ENCODE measurements at regions not wholly inside any gene's neighbourhood (a gene's known extent, or its start where the extent isn't known, plus 50 kb on each side); places are given as distances from the start of the nearest gene placed in this dataset.

GRCh38 chr12:71222436-71222835 is 64.6 kb upstream of the TSPAN8 start:
- DNase-seq (ENCODE audit: low read depth) = no peak
- TF ChIP-seq CTCF (IDR thresholded peaks at IDR 0.05; ENCODE audit: low read depth, low read length) (no peak), MYC (IDR thresholded peaks at IDR 0.05; ENCODE audit: low read depth, low read length) (no peak), POLR2A (IDR thresholded peaks at IDR 0.05; ENCODE audit: extremely low read depth, insufficient read length) (no peak)
- TF ChIP-seq, protein P1, sequence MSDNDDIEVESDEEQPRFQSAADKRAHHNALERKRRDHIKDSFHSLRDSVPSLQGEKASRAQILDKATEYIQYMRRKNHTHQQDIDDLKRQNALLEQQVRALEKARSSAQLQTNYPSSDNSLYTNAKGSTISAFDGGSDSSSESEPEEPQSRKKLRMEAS (IDR thresholded peaks at IDR 0.05; ENCODE audit: low read depth, low read length) = no peak
- H3K4me3 ChIP-seq (ENCODE audit: low read depth, low read length) = no peak overlapping the region

GRCh38 chr12:71220260-71220659 is 62.5 kb upstream of the TSPAN8 start:
- TF ChIP-seq MYC (IDR thresholded peaks at IDR 0.05; ENCODE audit: low read depth, low read length) = no peak
- no peak for TF ChIP-seq CTCF (IDR thresholded peaks at IDR 0.05; ENCODE audit: low read depth, low read length)
- TF ChIP-seq POLR2A (IDR thresholded peaks at IDR 0.05; ENCODE audit: extremely low read depth, insufficient read length) = no peak
- TF ChIP-seq, protein P1 (IDR thresholded peaks at IDR 0.05; ENCODE audit: low read depth, low read length) = no peak
- DNase-seq (ENCODE audit: low read depth) = no peak
- H3K4me3 ChIP-seq (ENCODE audit: low read depth, low read length) = no peak overlapping the region

DNA sequence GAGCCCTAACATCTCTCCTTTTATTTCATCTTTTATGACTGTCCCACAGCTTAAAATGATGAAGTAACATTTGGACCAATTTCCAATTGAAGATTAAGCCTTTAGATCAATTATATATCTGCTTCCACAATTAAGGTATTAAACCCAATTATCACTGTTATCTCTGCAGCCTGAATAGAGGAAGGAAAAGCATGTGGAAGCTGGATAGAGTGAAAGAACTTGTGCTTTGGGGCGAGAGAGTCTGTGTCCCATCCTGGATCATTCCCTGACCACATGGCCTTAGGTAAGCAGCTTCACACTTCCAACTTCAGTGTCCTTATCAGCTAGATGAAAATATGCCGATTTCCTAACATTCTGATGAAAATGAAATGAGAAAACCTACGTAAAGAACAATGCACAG is 61.4 kb upstream of the TSPAN8 start:
- no peak for DNase-seq (ENCODE audit: low read depth)
- H3K4me3 ChIP-seq (ENCODE audit: low read depth, low read length) = no peak overlapping the region
- TF ChIP-seq, protein P1 (IDR thresholded peaks at IDR 0.05; ENCODE audit: low read depth, low read length) = no peak
- TF ChIP-seq POLR2A (IDR thresholded peaks at IDR 0.05; ENCODE audit: extremely low read depth, insufficient read length) (no peak), MYC (IDR thresholded peaks at IDR 0.05; ENCODE audit: low read depth, low read length) (no peak), CTCF (IDR thresholded peaks at IDR 0.05; ENCODE audit: low read depth, low read length) (no peak)

DNA sequence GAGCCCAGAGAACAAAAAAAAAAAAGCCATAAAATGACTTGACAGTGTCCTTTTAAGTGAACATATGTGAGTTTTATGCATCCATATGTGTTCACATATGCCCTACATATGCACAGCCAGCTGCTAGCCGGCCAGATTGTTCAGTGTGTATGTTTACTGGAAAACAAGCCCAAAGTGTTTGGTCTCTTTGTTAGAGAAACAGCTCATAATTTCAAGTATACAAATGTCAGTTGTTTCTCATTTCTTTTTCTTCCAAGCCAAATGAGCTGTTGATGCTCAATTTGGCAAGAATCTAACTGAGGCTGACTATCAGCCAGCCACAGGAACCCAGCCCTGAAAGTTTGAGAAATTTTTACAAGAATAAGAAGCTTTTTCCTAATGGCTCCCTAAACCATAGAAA is 60.8 kb upstream of the TSPAN8 start:
- no peak for DNase-seq (ENCODE audit: low read depth)
- no peak for TF ChIP-seq CTCF (IDR thresholded peaks at IDR 0.05; ENCODE audit: low read depth, low read length)
- TF ChIP-seq, protein P1 (IDR thresholded peaks at IDR 0.05; ENCODE audit: low read depth, low read length) = no peak
- no peak for TF ChIP-seq POLR2A (IDR thresholded peaks at IDR 0.05; ENCODE audit: extremely low read depth, insufficient read length)
- TF ChIP-seq MYC (IDR thresholded peaks at IDR 0.05; ENCODE audit: low read depth, low read length) = no peak

DNA sequence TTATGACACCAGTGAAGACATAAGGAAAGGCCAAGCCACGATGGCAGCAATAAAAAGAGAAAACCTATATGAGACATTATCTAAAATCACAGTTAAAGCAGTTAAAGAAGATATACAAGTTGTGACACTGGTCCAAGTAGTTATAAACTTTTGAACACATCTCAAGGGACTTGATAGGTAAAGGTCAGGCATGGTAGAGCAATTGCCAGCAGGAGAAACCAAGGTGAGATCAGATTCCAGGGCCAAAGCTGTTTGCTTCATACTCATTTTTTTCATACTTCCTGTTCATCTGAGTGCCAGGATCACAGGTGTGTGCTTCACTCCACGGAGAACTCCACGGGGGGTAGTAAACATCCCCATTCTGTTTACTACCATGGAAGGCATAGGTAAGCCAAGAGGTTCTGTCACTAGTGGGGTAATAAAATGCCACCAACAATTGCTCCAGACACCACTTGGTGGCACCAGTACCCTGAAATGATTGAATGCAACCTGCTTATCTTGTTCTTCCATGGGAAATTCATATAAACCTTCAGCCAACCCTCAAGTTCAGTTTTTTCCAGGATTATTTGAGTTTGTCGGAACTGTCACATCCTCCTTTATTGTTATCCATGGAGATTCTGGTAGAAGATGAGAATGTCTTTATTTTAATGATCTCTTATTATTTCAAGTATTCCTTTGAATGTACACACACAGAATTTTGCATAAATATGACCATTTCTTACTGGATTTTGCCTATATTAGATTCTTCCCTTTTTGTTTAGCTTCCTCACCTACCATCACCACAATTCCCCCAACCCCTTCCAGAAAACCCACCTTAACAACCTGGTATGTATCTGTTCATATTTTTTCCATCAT is 59.2 kb upstream of the TSPAN8 start:
- TF ChIP-seq, protein P1 (IDR thresholded peaks at IDR 0.05; ENCODE audit: low read depth, low read length) = no peak
- TF ChIP-seq POLR2A (IDR thresholded peaks at IDR 0.05; ENCODE audit: extremely low read depth, insufficient read length) (no peak), MYC (IDR thresholded peaks at IDR 0.05; ENCODE audit: low read depth, low read length) (no peak), CTCF (IDR thresholded peaks at IDR 0.05; ENCODE audit: low read depth, low read length) (peak; percentile 42)
- H3K4me3 ChIP-seq (ENCODE audit: low read depth, low read length) = no peak overlapping the region
- DNase-seq (ENCODE audit: low read depth) = peak; percentile 44

More for the DNA sequence above, 60.8 kb upstream of the TSPAN8 start:
- H3K4me3 ChIP-seq (ENCODE audit: low read depth, low read length) = no peak overlapping the region

All from NB4 (cell line).